Activated naive CD8-positive, alpha-beta T cell (primary cell): ENCODE measurements at regions not wholly inside any gene's neighbourhood (a gene's known extent, or its start where the extent isn't known, plus 50 kb on each side); places are given as distances from the start of the nearest gene placed in this dataset.
"Not testable (repeated sequence)": the region's sequence is repeated elsewhere in the genome, so short reads cannot be mapped to it uniquely, and the experiment has no call there.

Experiments used
- H3K27ac Mint-ChIP-seq: one replicate; pipeline ENCODE4 v1.8.0; 2021; ENCODE audit warnings: mixed read lengths
- H3K27me3 Mint-ChIP-seq: one replicate; pipeline ENCODE4 v1.8.0; 2021; ENCODE audit warnings: mixed read lengths
- H3K36me3 Mint-ChIP-seq: one replicate; pipeline ENCODE4 v1.8.0; 2021; ENCODE audit warnings: mixed read lengths
- H3K4me1 Mint-ChIP-seq: one replicate; pipeline ENCODE4 v1.8.0; 2021; ENCODE audit warnings: low read depth, mixed read lengths
- H3K4me3 Mint-ChIP-seq: one replicate; pipeline ENCODE4 v1.8.0; 2021; ENCODE audit warnings: mild to moderate bottlenecking, mixed read lengths
- H3K9me3 Mint-ChIP-seq: one replicate; pipeline ENCODE4 v1.8.0; 2021; ENCODE audit warnings: low read depth, mixed read lengths

- Mint-ChIP-seq H3K9me3 (no peaks in the 10 kb centered on the region), H3K4me1 (no peaks in the 10 kb centered on the region), H3K27me3 (no peaks in the 10 kb centered on the region), H3K36me3 (no peaks in the 10 kb centered on the region), H3K4me3 (no peak overlapping the region), H3K27ac (no peak overlapping the region)
Measured at GRCh38 chr21:28177124-28177523, 815.6 kb downstream of the LTN1 start.

GRCh38 chr21:28174701-28175100, 818.0 kb downstream of the LTN1 start:
- Mint-ChIP-seq H3K4me3 (no peak overlapping the region), H3K9me3 (no peaks in the 10 kb centered on the region), H3K27ac (no peak overlapping the region), H3K4me1 (no peaks in the 10 kb centered on the region), H3K36me3 (no peaks in the 10 kb centered on the region), H3K27me3 (no peaks in the 10 kb centered on the region)

- H3K4me3 Mint-ChIP-seq: no peak overlapping the region
- no peaks in the 10 kb centered on the region for H3K27me3 Mint-ChIP-seq
- no peaks in the 10 kb centered on the region for H3K36me3 Mint-ChIP-seq
Measured at GRCh38 chr21:28174006-28174405, 818.7 kb downstream of the LTN1 start.

GRCh38 chr21:28172376-28172775, 820.3 kb downstream of the LTN1 start:
- Mint-ChIP-seq H3K9me3 (no peaks in the 10 kb centered on the region), H3K4me3 (no peak overlapping the region), H3K4me1 (no peaks in the 10 kb centered on the region), H3K36me3 (no peaks in the 10 kb centered on the region), H3K27ac (no peak overlapping the region), H3K27me3 (no peaks in the 10 kb centered on the region)

More at GRCh38 chr21:28174006-28174405, 818.7 kb downstream of the LTN1 start:
- no peaks in the 10 kb centered on the region for H3K4me1 Mint-ChIP-seq
- H3K27ac Mint-ChIP-seq: no peak overlapping the region
- no peaks in the 10 kb centered on the region for H3K9me3 Mint-ChIP-seq

GRCh38 chr21:28167366-28167765, 825.3 kb downstream of the LTN1 start:
- H3K27me3 Mint-ChIP-seq: peaks cover 2% of the 10 kb centered on the region
- no peaks in the 10 kb centered on the region for H3K36me3 Mint-ChIP-seq
- no peaks in the 10 kb centered on the region for H3K4me1 Mint-ChIP-seq
- H3K4me3 Mint-ChIP-seq: no peak overlapping the region
- no peaks in the 10 kb centered on the region for H3K9me3 Mint-ChIP-seq
- no peak overlapping the region for H3K27ac Mint-ChIP-seq

- not testable (repeated sequence) for H3K36me3 Mint-ChIP-seq, H3K4me1 Mint-ChIP-seq, H3K27me3 Mint-ChIP-seq, H3K4me3 Mint-ChIP-seq, H3K9me3 Mint-ChIP-seq, H3K27ac Mint-ChIP-seq
Measured at GRCh38 chr21:28164519-28164918, 828.2 kb downstream of the LTN1 start.

GRCh38 chr21:28162052-28162451, 830.6 kb downstream of the LTN1 start:
- not testable (repeated sequence) for H3K9me3 Mint-ChIP-seq, H3K4me1 Mint-ChIP-seq, H3K36me3 Mint-ChIP-seq, H3K27me3 Mint-ChIP-seq, H3K4me3 Mint-ChIP-seq, H3K27ac Mint-ChIP-seq

- Mint-ChIP-seq H3K9me3 (no peaks in the 10 kb centered on the region), H3K36me3 (no peaks in the 10 kb centered on the region), H3K4me1 (no peaks in the 10 kb centered on the region), H3K27me3 (peaks cover 2% of the 10 kb centered on the region), H3K27ac (no peak overlapping the region), H3K4me3 (no peak overlapping the region)
Measured at GRCh38 chr21:28160378-28160777, 832.3 kb downstream of the LTN1 start.

GRCh38 chr21:28159396-28159795, 833.3 kb downstream of the LTN1 start:
- no peak overlapping the region for H3K27ac Mint-ChIP-seq
- no peak overlapping the region for H3K4me3 Mint-ChIP-seq
- H3K4me1 Mint-ChIP-seq: no peaks in the 10 kb centered on the region
- H3K36me3 Mint-ChIP-seq: no peaks in the 10 kb centered on the region
- H3K9me3 Mint-ChIP-seq: no peaks in the 10 kb centered on the region
- peaks cover under 1% of the 10 kb centered on the region for H3K27me3 Mint-ChIP-seq

- no peaks in the 10 kb centered on the region for H3K27me3 Mint-ChIP-seq
- H3K27ac Mint-ChIP-seq: no peak overlapping the region
- H3K4me3 Mint-ChIP-seq: no peak overlapping the region
- no peaks in the 10 kb centered on the region for H3K36me3 Mint-ChIP-seq
- H3K4me1 Mint-ChIP-seq: no peaks in the 10 kb centered on the region
- H3K9me3 Mint-ChIP-seq: no peaks in the 10 kb centered on the region
Measured at GRCh38 chr21:28156590-28156989, 836.1 kb downstream of the LTN1 start.

GRCh38 chr21:28154121-28154520, 838.6 kb downstream of the LTN1 start:
- Mint-ChIP-seq H3K27me3 (no peaks in the 10 kb centered on the region), H3K36me3 (no peaks in the 10 kb centered on the region), H3K9me3 (no peaks in the 10 kb centered on the region), H3K4me1 (no peaks in the 10 kb centered on the region), H3K4me3 (no peak overlapping the region), H3K27ac (no peak overlapping the region)

- H3K4me1 Mint-ChIP-seq: no peaks in the 10 kb centered on the region
- no peaks in the 10 kb centered on the region for H3K36me3 Mint-ChIP-seq
- no peak overlapping the region for H3K4me3 Mint-ChIP-seq
- no peaks in the 10 kb centered on the region for H3K9me3 Mint-ChIP-seq
- H3K27me3 Mint-ChIP-seq: no peaks in the 10 kb centered on the region
- H3K27ac Mint-ChIP-seq: no peak overlapping the region
Measured at GRCh38 chr21:28152732-28153131, 839.9 kb downstream of the LTN1 start.

GRCh38 chr21:28151758-28152157, 840.9 kb downstream of the LTN1 start:
- Mint-ChIP-seq H3K27ac (no peak overlapping the region), H3K27me3 (no peaks in the 10 kb centered on the region), H3K4me3 (no peak overlapping the region), H3K4me1 (no peaks in the 10 kb centered on the region), H3K36me3 (no peaks in the 10 kb centered on the region), H3K9me3 (no peaks in the 10 kb centered on the region)

- Mint-ChIP-seq H3K27ac (no peak overlapping the region), H3K4me3 (no peak overlapping the region), H3K27me3 (no peaks in the 10 kb centered on the region), H3K36me3 (no peaks in the 10 kb centered on the region), H3K4me1 (no peaks in the 10 kb centered on the region), H3K9me3 (no peaks in the 10 kb centered on the region)
Measured at GRCh38 chr21:28150778-28151177, 841.9 kb downstream of the LTN1 start.

- Mint-ChIP-seq H3K27ac (no peak overlapping the region), H3K4me1 (no peaks in the 10 kb centered on the region), H3K36me3 (no peaks in the 10 kb centered on the region), H3K27me3 (no peaks in the 10 kb centered on the region), H3K9me3 (no peaks in the 10 kb centered on the region), H3K4me3 (no peak overlapping the region)
Measured at GRCh38 chr21:28148400-28149064, 844.1 kb downstream of the LTN1 start.

GRCh38 chr21:28144653-28145052, 848.0 kb downstream of the LTN1 start:
- H3K36me3 Mint-ChIP-seq: no peaks in the 10 kb centered on the region

More at GRCh38 chr21:28144653-28145052, 848.0 kb downstream of the LTN1 start:
- no peaks in the 10 kb centered on the region for H3K27me3 Mint-ChIP-seq
- no peak overlapping the region for H3K27ac Mint-ChIP-seq
- H3K4me1 Mint-ChIP-seq: no peaks in the 10 kb centered on the region
- H3K4me3 Mint-ChIP-seq: no peak overlapping the region
- no peaks in the 10 kb centered on the region for H3K9me3 Mint-ChIP-seq
